MM.1S (cell line): ENCODE measurements at regions not wholly inside any gene's neighbourhood (a gene's known extent, or its start where the extent isn't known, plus 50 kb on each side); places are given as distances from the start of the nearest gene placed in this dataset.

Experiments used
- EZH2 ChIP-seq: fragments of 300-600 bp; sonication (generic); optimal IDR thresholded peaks from 2 replicates; pipeline ENCODE3; 2017; ENCODE audit warnings: low read depth, mild to moderate bottlenecking, antibody characterized with exemption, low read length, mixed read lengths
- TF ChIP-seq, protein P1 (sequence below): fragments of 300-600 bp; sonication (generic); IDR thresholded peaks from 2 replicates; pipeline ENCODE4 v1.5.1; 2016; ENCODE audit warnings: antibody characterized with exemption, low read length, mixed read lengths

DNA sequence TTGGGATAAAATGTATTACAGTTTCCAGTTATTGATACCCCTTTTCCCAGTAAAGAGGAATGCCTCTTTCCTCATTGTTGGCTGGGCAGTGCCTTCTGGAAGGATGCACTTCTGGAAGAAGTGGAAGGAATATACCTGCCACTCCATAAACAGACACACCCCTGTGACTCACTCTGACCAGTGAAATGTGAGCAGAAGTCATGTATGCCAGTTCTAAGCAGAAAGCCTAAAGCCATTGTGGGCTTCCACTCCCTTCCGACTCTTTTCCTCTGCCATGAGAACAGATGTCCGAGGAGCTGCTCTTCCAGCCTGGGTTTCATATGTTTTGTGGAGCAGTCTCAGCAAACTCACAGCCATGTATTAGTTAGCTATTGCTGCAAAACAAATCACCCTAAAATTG lies 166.1 kb upstream of the SERP2 start:
- TF ChIP-seq, protein P1, sequence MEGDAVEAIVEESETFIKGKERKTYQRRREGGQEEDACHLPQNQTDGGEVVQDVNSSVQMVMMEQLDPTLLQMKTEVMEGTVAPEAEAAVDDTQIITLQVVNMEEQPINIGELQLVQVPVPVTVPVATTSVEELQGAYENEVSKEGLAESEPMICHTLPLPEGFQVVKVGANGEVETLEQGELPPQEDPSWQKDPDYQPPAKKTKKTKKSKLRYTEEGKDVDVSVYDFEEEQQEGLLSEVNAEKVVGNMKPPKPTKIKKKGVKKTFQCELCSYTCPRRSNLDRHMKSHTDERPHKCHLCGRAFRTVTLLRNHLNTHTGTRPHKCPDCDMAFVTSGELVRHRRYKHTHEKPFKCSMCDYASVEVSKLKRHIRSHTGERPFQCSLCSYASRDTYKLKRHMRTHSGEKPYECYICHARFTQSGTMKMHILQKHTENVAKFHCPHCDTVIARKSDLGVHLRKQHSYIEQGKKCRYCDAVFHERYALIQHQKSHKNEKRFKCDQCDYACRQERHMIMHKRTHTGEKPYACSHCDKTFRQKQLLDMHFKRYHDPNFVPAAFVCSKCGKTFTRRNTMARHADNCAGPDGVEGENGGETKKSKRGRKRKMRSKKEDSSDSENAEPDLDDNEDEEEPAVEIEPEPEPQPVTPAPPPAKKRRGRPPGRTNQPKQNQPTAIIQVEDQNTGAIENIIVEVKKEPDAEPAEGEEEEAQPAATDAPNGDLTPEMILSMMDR = no peak
- TF ChIP-seq EZH2 = no peak
